IMR-90 (cell line): ENCODE measurements at regions not wholly inside any gene's neighbourhood (a gene's known extent, or its start where the extent isn't known, plus 50 kb on each side); places are given as distances from the start of the nearest gene placed in this dataset.

Experiments
- ATAC-seq: fragments of 200-7000 bp; cut with Tn5 transposase; 2 replicates; pipeline ENCODE4 v1.9.1; 2020; ENCODE audit warnings: low read depth, mild to moderate bottlenecking, moderate library complexity
- BruUV-seq: library from RNA; stranded (reverse); fragments of 400-500 nt; replicated peaks from 2 replicates; lab custom pipeline; 2021; lab: Mats Ljungman, UMichigan
- CTCF ChIA-PET: fragments of 300-600 bp; formaldehyde crosslinking; extraction: SDS; loops from one replicate; lab custom pipeline; 2021; ENCODE audit warnings: antibody characterized with exemption; lab: Yijun Ruan, JAX
- POLR2A ChIA-PET: fragments of 300-600 bp; sonication (Branson Sonifier 250); formaldehyde crosslinking; loops from one replicate; lab custom pipeline; 2022; ENCODE audit warnings: antibody characterized with exemption; ENCODE audit not compliant: unreplicated experiment; lab: Charles Lee
- DNase-seq: peaks from one replicate; pipeline ENCODE4 v3.0.0; 2013
- H2AFZ ChIP-seq: replicated peaks from 2 replicates; pipeline ENCODE3; 2013; ENCODE audit warnings: low read length, mild to moderate bottlenecking; ENCODE audit not compliant: poor library complexity
- H2AK5ac ChIP-seq: 2 replicates; pipeline ENCODE4 v1.6.1; 2013; ENCODE audit warnings: low read depth, low read length, inconsistent platforms
- H2AK9ac ChIP-seq: replicated peaks from 2 replicates; pipeline ENCODE3; 2013; ENCODE audit warnings: mild to moderate bottlenecking, low read depth, low read length, moderate library complexity; ENCODE audit not compliant: poor library complexity
- H2BK120ac ChIP-seq: 2 replicates; pipeline ENCODE4 v1.6.1; 2013; ENCODE audit warnings: low read depth, low read length, inconsistent platforms
- H2BK15ac ChIP-seq: 3 replicates; pipeline ENCODE4 v1.6.1; 2013; ENCODE audit warnings: low read depth, low read length, inconsistent platforms
- H2BK20ac ChIP-seq: 2 replicates; pipeline ENCODE4 v1.6.1; 2013; ENCODE audit warnings: low read depth, mild to moderate bottlenecking, inconsistent platforms, low read length, moderate library complexity
- H2BK5ac ChIP-seq: 2 replicates; pipeline ENCODE4 v1.6.1; 2013; ENCODE audit warnings: mild to moderate bottlenecking, low read depth, low read length, inconsistent platforms; ENCODE audit not compliant: poor library complexity, severe bottlenecking
- H3K14ac ChIP-seq: replicated peaks from 2 replicates; pipeline ENCODE4 v1.6.1; 2013; ENCODE audit warnings: low read depth, low read length, inconsistent platforms
- H3K18ac ChIP-seq: 2 replicates; pipeline ENCODE4 v1.6.1; 2013; ENCODE audit warnings: low read depth, low read length, control low read depth
- H3K23ac ChIP-seq: 2 replicates; pipeline ENCODE4 v1.6.1; 2013; ENCODE audit warnings: low read depth, low read length, inconsistent platforms
- H3K27ac ChIP-seq: 2 replicates; pipeline ENCODE4 v1.5.1; 2013; ENCODE audit warnings: mild to moderate bottlenecking, control low read depth, low read length; ENCODE audit not compliant: insufficient read depth
- H3K27me3 ChIP-seq: 2 replicates; pipeline ENCODE4 v1.6.1; 2013; ENCODE audit warnings: low read length; ENCODE audit not compliant: control insufficient read depth, insufficient read depth
- H3K36me3 ChIP-seq: 2 replicates; pipeline ENCODE4 v1.6.1; 2013; ENCODE audit warnings: low read length, mixed read lengths; ENCODE audit not compliant: control insufficient read depth, insufficient read depth
- H3K4ac ChIP-seq: 2 replicates; pipeline ENCODE4 v1.6.1; 2013; ENCODE audit warnings: low read depth, low read length, inconsistent platforms
- H3K4me1 ChIP-seq: 2 replicates; pipeline ENCODE4 v1.6.1; 2013; ENCODE audit warnings: low read length, mixed read lengths; ENCODE audit not compliant: control insufficient read depth, insufficient read depth
- H3K4me2 ChIP-seq: 2 replicates; pipeline ENCODE4 v1.6.1; 2013; ENCODE audit warnings: low read depth, mild to moderate bottlenecking, control low read depth, low read length, moderate library complexity
- H3K4me3 ChIP-seq: 2 replicates; pipeline ENCODE4 v1.5.1; 2013; ENCODE audit warnings: low read depth, mild to moderate bottlenecking, control low read depth, low read length, moderate library complexity; ENCODE audit not compliant: insufficient read depth
- H3K56ac ChIP-seq: 2 replicates; pipeline ENCODE4 v1.6.1; 2013; ENCODE audit warnings: low read length, inconsistent platforms; ENCODE audit not compliant: insufficient read depth; ENCODE audit errors: extremely low read depth
- H3K79me1 ChIP-seq, 2 experiments: 2 replicates each; pipeline ENCODE4 v1.6.1; 2013; ENCODE audit warnings: low read length in 2 of 2, inconsistent platforms in 1 of 2, low read depth in 1 of 2
- H3K9ac ChIP-seq: 2 replicates; pipeline ENCODE4 v1.6.1; 2013; ENCODE audit warnings: low read depth, low read length, control low read depth
- H3K9me1 ChIP-seq: 2 replicates; pipeline ENCODE4 v1.6.1; 2013; ENCODE audit warnings: low read length, inconsistent platforms; ENCODE audit not compliant: insufficient read depth
- H3K9me3 ChIP-seq: 2 replicates; pipeline ENCODE4 v1.6.1; 2013; ENCODE audit warnings: low read length; ENCODE audit not compliant: control insufficient read depth, insufficient read depth
- H4K20me1 ChIP-seq: 2 replicates; pipeline ENCODE4 v1.6.1; 2013; ENCODE audit warnings: low read length, inconsistent platforms; ENCODE audit not compliant: insufficient read depth
- H4K5ac ChIP-seq: 2 replicates; pipeline ENCODE4 v1.6.1; 2013; ENCODE audit warnings: mild to moderate bottlenecking, low read depth, low read length, control low read depth
- H4K8ac ChIP-seq, 2 experiments: 2 replicates each; pipeline ENCODE4 v1.6.1; 2013; ENCODE audit warnings: low read depth in 2 of 2, low read length in 2 of 2, control low read depth in 1 of 2, inconsistent platforms in 1 of 2
- H4K91ac ChIP-seq: 2 replicates; pipeline ENCODE4 v1.6.1; 2013; ENCODE audit warnings: low read depth, low read length, inconsistent platforms; ENCODE audit not compliant: insufficient read depth
- BHLHE40 ChIP-seq: fragments of 150-350 bp; IDR thresholded peaks from 2 replicates; pipeline ENCODE4 v1.6.1; 2016; ENCODE audit warnings: mild to moderate bottlenecking, low read depth, low read length
- CEBPB ChIP-seq: IDR thresholded peaks from 2 replicates; pipeline ENCODE4 v1.6.1; 2012; ENCODE audit warnings: low read depth, low read length, improper control_type of control experiment
- CTCF ChIP-seq: conservative IDR thresholded peaks from 2 replicates; pipeline ENCODE4 v1.5.1; 2012; ENCODE audit warnings: mild to moderate bottlenecking, low read depth, low read length, improper control_type of control experiment
- MAFK ChIP-seq: IDR thresholded peaks from 2 replicates; pipeline ENCODE4 v1.6.1; 2012; ENCODE audit warnings: low read depth, low read length, improper control_type of control experiment
- MAZ ChIP-seq: IDR thresholded peaks from 2 replicates; pipeline ENCODE4 v1.6.1; 2012; ENCODE audit warnings: low read depth, mild to moderate bottlenecking, low read length, improper control_type of control experiment, moderate library complexity, borderline replicate concordance
- MXI1 ChIP-seq: IDR thresholded peaks from 2 replicates; pipeline ENCODE4 v1.6.1; 2012; ENCODE audit warnings: low read depth, mild to moderate bottlenecking, low read length, moderate library complexity, borderline replicate concordance
- NFE2L2 ChIP-seq: fragments of 150-350 bp; IDR thresholded peaks from 2 replicates; pipeline ENCODE4 v1.6.1; 2016; ENCODE audit warnings: low read depth, mild to moderate bottlenecking, low read length
- POLR2A ChIP-seq: IDR thresholded peaks from 2 replicates; pipeline ENCODE4 v1.6.1; 2012; ENCODE audit warnings: mild to moderate bottlenecking, low read depth, low read length
- RAD21 ChIP-seq: IDR thresholded peaks from 2 replicates; pipeline ENCODE4 v1.6.1; 2012; ENCODE audit warnings: low read length, improper control_type of control experiment
- RCOR1 ChIP-seq: IDR thresholded peaks from 2 replicates; pipeline ENCODE4 v1.6.1; 2012; ENCODE audit warnings: mild to moderate bottlenecking, low read length, improper control_type of control experiment; ENCODE audit not compliant: insufficient replicate concordance
- RFX5 ChIP-seq: IDR thresholded peaks from 2 replicates; pipeline ENCODE4 v1.8.0; 2012; ENCODE audit warnings: low read depth, mild to moderate bottlenecking, low read length, moderate library complexity
- SMC3 ChIP-seq: fragments of 150-350 bp; IDR thresholded peaks from 2 replicates; pipeline ENCODE4 v1.6.1; 2016; ENCODE audit warnings: low read depth, mild to moderate bottlenecking, antibody characterized with exemption, low read length, moderate library complexity
- WGBS, 2 experiments: methylation state at CpG; one replicate each; pipeline versions ENCODE4 v1.1.5 to v1.1.7; 2013; ENCODE audit warnings: missing lambda C conversion rate in 2 of 2; ENCODE audit not compliant: insufficient read length in 1 of 2; ENCODE audit errors: extremely low coverage in 2 of 2; 5-methylcytosine and 5-hydroxymethylcytosine counted together
- dilution Hi-C: fragments of 300-500 bp; cut with HindIII; formaldehyde crosslinking; loops from one replicate; pipeline ENCODE4 v1.14.3; 2018; ENCODE audit warnings: low sequenced_read_pairs; ENCODE audit not compliant: unreplicated experiment
- in situ Hi-C: fragments of 300-500 bp; cut with MboI; formaldehyde crosslinking; loops from 3 replicates; pipeline ENCODE4 v1.14.3; 2019; ENCODE audit warnings: low sequenced_read_pairs, inconsistent platforms, mixed read lengths
- intact Hi-C: fragments of 100-400 bp; cut with micrococcal nuclease; formaldehyde crosslinking; loops from 2 replicates; pipeline ENCODE4 v1.10.0; 2022
- TF ChIP-seq, protein P1 (sequence below): fragments of 150-350 bp; IDR thresholded peaks from 2 replicates; pipeline ENCODE4 v1.6.1; 2017; ENCODE audit warnings: mild to moderate bottlenecking, antibody characterized with exemption, low read length, low read depth

GRCh38 chr18:67621906-67622305 is 105.4 kb upstream of the DSEL start:
- BruUV-seq: no TSS peak
- in situ Hi-C loops (no loop called here), intact Hi-C loops (no loop called here), dilution Hi-C loops (no loop called here)
- Histone ChIP-seq H2AK5ac (no peak overlapping the region), H3K23ac (no peak overlapping the region), H3K4me3 (no peak overlapping the region), H2BK120ac (no peak overlapping the region), H4K91ac (no peak overlapping the region), H3K4ac (no peak overlapping the region), H3K27ac (no peak overlapping the region), H3K27me3 (no peaks in the 10 kb centered on the region), H2BK20ac (no peak overlapping the region), H3K36me3 (no peaks in the 10 kb centered on the region), H4K20me1 (no peaks in the 10 kb centered on the region), H3K9ac (no peak overlapping the region), H3K14ac (no peak overlapping the region), H2BK5ac (no peak overlapping the region), H3K4me2 (no peak overlapping the region), H3K9me1 (no peaks in the 10 kb centered on the region), H2AK9ac (no peak overlapping the region), H2AFZ (no peak overlapping the region), H3K56ac (no peak overlapping the region), H2BK15ac (no peak overlapping the region), H4K5ac (no peak overlapping the region), H3K4me1 (no peaks in the 10 kb centered on the region), H4K8ac (no peak overlapping the region), H3K18ac (no peak overlapping the region), H3K9me3 (no peaks in the 10 kb centered on the region), H3K79me1 (no peaks in the 10 kb centered on the region)
- DNase-seq: no peak
- ChIA-PET POLR2A (no interaction called here), CTCF (no interaction called here)
- no CpG with 5 or more reads among the region's 1 CpG for WGBS, 2 experiments
- ATAC-seq: no peak
- no peak for TF ChIP-seq SMC3
- TF ChIP-seq CEBPB: no peak
- TF ChIP-seq POLR2A: no peak
- no peak for TF ChIP-seq RAD21
- TF ChIP-seq CTCF: no peak
- no peak for TF ChIP-seq MXI1
- no peak for TF ChIP-seq RCOR1
- TF ChIP-seq, protein P1, sequence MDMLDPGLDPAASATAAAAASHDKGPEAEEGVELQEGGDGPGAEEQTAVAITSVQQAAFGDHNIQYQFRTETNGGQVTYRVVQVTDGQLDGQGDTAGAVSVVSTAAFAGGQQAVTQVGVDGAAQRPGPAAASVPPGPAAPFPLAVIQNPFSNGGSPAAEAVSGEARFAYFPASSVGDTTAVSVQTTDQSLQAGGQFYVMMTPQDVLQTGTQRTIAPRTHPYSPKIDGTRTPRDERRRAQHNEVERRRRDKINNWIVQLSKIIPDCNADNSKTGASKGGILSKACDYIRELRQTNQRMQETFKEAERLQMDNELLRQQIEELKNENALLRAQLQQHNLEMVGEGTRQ: no peak
- no peak for TF ChIP-seq MAZ
- no peak for TF ChIP-seq MAFK
- TF ChIP-seq BHLHE40: no peak
- TF ChIP-seq NFE2L2: no peak
- no peak for TF ChIP-seq RFX5
